NCI-H526 (cell line): ENCODE measurements at regions not wholly inside any gene's neighbourhood (a gene's known extent, or its start where the extent isn't known, plus 50 kb on each side); places are given as distances from the start of the nearest gene placed in this dataset.
A peak's percentile ranks its signal among the peaks of the same experiment; 100 is the strongest.

Source experiments
- DNase-seq, 2 experiments: peaks; one replicate each; lab custom pipeline; 2025; lab: John Stamatoyannopoulos, UW

DNA sequence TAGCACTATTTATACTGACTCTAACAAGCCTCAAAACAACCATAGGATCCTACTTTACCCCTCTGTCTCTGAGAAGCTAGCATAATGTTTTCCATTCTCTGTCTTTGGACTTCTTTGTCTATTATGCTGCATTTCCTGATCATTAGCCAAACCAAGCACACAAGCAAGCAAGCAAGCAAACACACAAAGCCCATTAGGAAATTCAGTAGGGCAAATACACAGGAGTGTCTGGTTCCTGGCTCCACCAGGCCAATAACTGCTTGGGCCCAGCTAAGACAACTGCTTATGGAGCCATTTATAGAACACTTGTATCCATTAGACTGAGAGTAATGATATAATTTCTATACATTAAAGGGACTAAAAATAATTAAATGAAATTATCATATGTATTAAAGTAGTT is 952.9 kb upstream of the EPHA7 start:
- DNase-seq: no peak

DNA sequence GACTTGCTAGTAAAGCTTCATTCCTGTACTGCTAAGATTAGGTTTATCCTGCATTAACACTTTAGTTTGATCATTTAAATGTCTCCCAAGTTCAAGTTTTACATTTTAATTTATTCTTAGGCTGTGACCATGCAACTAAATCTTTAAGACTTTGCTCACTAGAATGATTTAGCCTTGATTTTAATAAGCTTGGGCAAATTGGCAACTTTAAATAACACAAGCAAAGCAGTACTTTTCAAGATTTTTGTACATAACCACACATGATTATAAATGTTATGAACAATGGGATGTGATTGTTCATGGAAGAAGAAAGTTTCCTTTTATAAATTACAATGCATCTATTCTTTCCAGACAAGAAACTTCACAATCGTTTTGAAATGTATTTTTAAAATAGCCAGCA is 948.0 kb upstream of the EPHA7 start:
- DNase-seq: no peak

DNA sequence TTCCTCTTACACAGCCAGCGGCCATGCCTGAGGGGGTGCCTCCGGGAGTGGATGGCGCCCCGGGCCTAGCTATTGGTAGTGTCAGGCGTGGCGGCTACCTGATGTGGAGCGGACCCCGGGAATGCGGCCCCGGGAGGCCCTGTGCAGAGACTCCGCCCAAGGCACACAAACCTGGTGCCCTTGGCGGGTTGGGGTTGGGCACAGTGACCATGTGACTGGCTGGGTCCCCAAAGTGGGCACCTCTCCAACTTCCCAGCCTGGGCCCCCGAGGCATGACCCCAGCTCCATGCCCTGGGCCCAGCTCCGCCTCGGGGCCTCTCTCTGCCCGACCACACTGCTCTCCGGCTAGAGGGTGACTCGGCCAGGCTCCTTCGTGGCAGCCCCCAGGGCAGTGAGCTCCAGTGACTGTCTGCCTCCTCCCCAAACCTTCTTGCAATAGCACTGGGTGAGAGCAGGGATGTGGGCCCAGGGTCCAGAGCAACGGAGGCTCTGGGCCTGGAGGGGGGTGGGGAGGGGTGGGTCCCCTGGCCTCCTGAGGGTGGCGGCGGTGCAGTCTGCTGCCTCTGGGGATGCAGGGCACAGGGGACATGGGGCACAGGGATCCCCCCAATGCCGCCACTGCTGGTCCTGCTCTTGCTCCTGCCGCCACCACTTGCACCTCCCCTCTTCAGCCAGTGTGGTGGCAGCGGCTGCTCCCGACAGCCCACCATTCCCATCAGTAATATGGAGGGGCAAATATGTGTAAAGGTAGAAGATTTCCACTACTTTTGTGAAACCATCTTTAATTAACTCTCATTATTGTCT is 942.9 kb upstream of the EPHA7 start:
- DNase-seq: no peak

DNA sequence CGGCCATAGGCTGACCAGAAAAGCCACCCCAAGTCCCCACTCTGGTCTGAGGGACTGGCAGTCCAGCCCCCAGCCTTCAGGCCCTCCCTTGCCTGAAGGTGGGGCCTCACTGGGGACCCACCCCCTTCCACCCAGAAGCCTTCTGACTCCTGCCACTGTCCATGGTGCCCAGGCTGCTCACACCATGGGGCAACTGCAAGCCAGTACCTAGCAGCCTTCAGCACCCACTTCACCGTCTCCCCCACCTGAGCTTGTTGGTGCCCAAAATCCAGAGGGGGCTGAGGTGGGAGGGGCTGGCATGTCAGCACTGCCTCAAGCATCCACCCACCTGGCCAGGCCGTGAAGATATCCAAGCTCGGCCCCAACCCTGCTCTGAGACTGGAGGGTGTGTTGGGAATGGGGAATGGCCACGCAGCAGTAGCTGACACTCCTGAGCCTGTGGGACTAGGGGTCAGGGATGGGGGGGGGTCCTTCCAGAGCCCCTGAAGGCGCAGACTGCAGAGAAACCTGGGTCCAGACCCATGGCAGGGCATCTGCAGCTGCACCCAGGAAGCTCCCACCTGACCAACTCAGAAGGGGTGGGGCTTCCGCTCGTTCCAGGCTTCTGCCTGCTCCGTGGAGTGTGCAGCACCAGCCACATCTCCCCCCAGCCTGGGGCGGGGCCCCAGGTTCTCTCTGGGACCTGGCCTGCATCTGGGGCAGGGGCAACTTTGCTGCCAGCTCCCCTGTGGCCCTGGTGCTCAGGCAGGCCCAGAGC is 942.1 kb upstream of the EPHA7 start:
- DNase-seq: no peak

DNA sequence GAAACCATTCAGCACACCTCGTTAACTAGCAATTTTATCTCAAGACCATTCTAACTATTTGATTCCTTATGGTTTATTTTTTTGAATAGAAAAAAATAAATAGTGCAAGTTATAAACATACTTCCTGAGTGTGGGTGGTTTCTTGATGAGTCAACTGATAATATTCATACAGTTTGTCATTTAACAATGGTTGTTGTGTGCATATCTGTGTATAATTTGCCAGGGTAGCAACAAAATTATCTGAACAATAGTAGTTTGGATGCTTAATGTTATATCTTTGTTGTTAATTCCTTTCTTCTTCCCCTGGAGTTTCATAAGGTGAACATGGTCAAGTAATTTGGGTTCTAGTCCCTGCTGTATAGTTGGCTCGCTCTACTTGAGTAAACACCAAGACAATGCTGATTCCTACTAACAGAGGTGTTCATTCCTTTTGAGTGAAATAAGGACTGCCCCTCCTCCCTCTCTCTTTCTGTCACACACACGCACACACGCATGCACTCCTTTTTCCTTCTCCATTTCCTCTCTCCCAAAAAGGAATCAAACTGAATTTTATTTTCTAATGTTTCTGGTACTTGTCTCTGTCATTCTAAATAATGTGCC is 938.1 kb upstream of the EPHA7 start:
- DNase-seq: no peak

DNA sequence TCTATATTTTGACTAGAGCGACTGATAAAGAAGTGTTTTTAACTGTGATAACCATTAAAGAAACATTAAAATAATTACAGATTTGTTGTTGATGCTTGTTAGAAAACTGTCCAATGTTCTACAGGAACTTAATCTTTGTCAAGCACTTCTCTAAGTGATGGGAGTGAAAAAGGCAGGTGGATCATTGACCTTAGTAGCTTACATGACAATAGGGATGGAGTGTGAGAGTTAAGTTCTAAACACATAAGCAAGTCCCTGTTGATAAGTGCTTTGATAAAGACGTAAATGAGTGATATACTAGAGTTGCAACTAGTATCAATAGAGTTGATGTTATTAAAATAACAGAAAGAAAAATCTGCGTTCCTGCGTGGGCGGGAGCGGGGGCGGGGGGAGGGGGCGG is 931.5 kb upstream of the EPHA7 start:
- DNase-seq: no peak

DNA sequence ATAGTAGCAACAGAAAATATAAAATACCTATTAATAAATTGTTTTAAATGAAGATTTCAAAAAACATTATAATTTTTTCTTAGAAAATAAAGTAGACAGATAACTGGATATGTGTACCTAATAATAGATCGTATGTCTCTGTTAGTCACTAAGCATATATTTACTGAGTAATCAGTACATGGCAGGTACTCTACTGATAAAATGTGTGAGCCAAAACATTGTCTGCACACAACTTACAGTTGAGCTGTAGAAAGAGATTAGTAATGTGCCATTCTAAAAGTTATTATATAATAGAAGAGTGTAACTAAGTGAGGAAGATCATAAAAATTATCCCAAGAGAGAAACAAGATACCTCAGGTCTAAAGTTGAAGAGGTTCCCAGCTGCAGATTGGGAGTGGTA is 929.9 kb upstream of the EPHA7 start:
- DNase-seq: no peak

DNA sequence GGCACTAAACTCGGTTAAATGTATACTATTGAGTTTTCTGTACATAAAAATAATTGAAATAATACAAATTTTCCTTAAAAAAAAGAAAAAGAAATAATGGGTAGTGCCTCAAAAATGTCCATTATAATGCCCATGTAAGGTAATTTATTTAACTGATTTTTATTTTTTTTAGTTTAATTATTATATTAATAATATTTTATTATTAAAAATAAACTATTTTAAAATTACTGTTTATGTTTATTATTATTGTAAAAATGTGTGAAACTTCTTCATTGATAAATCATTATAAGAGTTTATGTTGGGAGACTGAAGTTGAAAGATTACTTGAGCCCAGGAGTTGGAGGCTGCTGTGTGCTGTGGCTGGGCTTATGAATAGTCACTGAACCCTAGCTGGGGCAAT is 925.5 kb upstream of the EPHA7 start:
- no peak for DNase-seq

DNA sequence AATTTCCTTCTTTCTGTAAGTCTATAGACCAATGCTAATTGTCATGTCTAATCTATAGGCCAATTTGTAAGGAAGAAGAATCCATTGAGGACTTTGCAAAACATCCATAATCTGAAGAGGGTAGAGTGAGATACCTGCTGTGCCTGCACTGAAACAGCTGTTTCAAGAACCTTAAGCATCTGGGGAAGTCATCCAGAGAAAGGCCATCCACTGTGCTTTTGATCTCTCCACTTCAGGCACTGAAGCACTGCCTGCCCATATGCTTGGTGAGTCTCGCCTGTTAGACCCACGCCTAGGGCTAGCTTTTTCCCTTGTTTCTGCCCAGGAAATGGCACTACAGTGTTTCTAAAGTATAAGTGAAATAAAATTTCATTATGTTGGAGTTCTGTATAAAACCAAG is 921.8 kb upstream of the EPHA7 start:
- no peak for DNase-seq

DNA sequence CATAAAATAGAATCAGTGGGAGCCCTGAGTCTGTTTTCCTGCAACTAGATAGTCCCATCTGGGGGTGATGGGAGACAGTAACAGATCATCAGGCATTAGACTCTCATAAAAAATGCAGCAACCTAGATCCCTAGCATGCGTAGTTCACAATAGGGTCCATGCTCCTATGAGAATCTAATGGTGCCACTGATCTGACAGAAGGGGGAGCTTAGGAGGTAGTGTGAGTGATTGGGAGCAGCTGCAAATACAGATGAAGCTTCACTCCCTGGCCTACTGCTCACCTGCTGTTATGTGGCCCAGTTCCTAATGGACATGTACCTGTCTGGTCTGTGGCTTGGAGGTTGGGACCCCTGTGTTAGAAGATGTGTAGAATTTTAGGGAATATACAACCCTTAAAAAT is 904.5 kb upstream of the EPHA7 start:
- DNase-seq: peak in 1 of 2 experiments; percentile 25

DNA sequence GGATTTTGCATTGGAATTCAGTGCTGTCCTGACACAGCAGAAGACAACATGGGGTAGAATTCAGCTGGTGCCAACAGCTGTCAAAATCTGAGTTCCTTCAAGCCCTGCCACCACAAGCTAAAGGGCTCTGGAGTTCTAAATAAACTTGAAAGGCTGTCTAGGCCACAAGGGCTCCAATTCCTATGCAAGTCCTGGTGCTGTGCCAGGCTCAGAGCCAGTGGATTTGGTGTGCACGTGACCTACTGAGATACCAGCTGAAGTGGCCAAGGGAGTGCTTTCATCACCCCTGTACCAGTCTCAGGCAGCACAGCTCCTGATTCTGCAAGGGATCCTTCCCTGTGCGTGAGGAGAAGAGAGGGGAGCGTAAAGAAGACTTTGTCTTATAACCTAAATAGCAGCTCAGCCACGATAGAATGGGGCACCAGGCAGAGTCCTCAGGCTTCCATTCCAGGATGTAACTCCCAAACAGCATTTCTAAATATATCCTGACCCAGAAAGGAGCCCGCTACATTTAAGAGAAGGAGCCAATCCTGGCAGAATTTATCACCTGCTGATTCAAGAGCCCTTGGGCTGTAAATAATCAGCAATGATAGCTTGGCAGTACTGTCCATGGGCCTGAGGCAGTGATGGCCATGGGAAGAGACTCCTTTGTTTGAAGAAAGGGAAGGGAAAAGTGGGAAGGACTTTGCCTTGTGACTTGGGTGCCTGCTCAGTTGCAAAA is 881.2 kb upstream of the EPHA7 start:
- no peak for DNase-seq

DNA sequence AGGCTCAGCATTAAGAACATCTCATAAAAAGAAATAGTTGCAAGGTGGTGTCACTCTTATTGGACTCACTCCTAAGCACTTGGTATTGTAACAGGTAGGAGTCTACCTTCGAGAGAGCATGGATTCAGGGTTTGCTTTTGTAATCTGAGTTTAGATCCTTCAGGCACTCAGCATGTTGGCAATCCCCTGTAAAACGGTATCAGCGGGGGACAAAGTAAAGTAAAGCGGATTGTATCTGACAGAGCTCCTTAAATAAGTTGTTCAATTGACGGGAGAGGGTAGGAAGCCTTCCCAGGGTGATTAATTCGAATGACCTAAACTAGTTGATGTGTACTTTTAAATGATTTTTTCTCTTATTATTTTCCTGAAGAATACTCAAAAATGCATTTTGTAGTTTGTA is 869.8 kb upstream of the EPHA7 start:
- DNase-seq: no peak

DNA sequence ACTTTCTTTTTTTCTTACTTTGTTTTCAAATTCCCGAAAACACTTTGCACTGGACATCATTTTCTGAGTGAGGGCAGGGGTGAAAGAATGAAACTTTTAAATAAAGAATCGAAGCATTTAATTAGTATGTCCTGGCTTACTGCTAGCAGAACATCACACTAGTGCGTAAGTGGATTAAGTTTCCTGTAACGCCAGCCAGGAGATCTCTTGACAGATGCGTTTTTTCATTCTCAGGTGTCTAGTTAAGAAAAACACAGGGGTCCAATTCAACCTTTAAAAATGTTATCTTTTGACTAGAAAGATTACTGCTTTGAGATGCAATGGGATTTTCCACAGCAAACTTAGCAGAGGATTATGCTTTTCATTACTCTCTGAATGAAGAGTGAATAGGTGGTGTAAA is 858.8 kb upstream of the EPHA7 start:
- DNase-seq: no peak

DNA sequence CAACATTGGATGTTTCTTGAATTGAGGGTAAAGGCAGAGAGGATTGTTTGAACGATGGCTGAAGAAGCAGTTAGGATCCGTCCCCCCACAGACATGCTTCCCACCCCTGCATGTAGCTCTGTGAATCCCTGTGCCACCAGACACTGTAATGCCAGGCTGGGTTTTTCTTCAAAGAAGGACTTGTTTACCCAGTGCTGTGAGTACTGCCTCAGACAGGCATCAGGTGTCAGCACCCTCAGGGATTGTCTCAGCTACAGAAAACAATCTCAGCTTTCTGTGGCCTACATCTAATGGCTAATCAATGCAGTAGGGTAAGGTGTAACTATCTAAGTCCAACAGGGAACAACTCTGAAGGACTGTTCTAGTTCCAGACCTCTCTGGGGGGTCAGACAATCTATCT is 853.0 kb upstream of the EPHA7 start:
- DNase-seq: no peak

DNA sequence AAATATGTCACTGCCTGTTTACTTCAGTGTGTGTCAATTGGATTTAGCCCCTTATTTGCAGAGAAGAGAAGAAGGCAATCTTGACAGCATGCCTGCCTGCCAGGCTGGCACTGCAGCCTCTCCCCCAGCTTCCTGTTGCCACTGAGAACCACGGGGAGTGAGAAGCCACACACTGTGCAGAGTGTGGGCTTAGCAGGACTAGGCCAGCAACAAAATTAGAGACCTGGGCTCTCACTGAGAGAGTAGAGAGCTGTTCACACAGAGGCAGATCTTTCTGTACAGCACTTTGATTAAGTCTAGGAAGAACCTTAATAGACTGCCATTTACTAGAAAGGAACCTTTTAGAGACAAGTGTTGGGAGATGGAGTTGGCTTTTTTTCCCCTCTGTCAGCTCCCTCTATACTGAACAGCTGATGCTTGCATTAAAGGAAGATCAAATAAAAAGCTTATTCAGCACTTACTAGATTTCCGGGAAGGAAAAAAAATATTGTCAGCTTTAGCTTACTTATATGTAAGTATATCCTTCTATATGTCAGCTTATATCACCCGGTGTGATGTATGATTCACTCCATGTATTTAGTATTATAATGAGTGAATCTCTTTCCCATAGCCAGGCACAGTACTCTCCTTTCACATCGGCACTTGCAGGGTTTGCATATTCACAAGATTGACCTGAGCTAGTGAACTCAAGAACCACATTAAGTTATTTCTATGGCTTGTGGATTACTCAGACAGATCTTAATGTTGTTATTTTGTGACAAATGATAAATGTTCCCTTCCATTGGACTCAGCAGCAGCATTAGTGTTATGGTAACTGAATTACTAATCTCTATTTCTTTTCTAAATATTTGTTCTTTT is 851.0 kb upstream of the EPHA7 start:
- peak; percentile 8 to 47 for DNase-seq

DNA sequence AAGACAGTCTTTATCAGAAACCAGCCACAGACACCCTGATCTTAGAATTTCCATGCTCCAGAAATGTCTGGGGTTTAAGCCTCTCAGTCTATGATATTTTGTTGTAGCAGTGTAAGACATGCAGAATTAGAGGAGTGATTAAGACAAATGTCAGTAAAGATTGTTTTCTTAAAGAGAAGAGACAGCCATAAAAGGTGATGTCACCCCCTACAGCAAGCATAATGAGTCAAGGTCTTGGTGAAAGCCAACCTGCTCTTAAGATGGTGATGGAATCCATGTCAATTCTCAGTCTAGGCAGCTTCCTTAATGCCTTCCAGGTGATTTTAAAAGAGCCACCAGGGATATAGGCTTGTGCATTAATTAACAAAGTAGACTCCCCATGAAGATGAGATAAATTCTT is 849.9 kb upstream of the EPHA7 start:
- DNase-seq: no peak

DNA sequence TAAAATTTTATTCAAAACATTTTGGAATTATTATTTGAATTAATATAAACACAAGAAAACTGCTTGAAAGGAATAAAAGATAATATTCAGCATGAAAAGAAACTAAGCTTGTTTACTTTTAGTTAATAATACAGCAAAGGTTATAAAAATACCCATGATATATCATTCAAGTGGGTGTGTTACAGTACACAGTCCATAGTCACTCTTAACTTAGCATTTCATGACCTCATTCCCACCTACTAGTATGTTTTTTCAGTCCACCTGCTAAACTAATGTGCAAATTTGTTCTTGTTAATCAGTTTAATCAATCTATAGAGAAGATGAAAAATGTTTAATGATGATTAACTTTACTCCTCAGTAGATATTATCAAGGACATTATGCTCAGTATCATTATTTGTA is 841.4 kb upstream of the EPHA7 start:
- DNase-seq: no peak

DNA sequence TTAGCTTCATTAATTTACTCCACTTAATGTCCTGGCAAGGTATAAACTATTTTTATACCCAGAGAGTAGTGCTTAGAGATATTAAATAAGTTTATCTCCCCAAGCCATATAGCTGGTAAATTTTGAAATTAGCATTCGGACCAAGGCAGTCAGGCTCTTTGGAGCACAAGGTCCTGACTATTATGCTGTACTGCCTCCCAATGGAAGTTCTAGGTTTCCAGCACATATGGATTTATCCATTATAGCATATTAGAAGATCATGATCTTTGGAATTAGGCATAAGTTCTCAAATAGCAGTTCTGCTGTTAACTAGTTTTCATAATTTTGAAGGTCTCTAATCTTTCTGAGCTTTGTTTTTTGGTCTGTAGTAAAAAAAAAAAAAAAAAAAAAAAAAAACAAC is 835.3 kb upstream of the EPHA7 start:
- DNase-seq: peak in 1 of 2 experiments; percentile 47

DNA sequence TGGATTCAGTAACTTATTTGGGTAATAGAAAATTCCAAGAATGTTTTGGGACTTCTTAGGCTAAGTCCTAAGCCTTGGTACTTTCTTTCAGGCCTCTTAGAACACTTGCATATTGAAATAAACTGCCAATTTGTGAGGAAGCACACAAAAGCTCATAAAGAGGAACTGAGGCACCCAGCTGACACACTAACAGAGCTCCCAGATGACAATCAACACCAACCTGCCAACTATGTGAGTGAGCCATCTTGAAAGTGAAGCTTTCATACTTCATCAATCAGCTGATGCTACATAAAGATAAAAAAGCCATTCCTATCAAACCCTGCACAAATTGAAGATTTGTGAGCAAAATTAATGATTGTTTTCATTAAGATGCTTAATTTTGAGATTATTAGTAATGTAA is 832.5 kb upstream of the EPHA7 start:
- no peak for DNase-seq

DNA sequence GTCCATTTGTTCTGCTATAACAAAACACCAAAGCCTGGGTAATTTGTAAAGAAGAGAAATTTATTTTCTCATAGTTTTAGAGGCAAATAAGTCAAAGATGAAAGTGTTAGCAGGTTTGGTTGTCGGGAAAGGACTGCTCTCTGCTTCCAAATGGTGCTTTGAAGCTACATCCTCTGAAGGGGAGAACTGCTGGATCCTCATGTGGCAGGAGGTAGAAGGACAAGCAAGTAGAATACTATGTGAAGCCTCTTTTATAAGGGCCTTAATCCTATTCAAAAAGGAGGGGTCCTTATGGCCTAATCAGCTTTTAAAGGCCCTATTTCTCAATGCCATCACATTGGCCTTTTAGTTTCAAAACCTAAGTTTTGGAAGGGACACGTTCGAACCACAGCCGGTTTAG is 826.0 kb upstream of the EPHA7 start:
- DNase-seq: no peak

DNA sequence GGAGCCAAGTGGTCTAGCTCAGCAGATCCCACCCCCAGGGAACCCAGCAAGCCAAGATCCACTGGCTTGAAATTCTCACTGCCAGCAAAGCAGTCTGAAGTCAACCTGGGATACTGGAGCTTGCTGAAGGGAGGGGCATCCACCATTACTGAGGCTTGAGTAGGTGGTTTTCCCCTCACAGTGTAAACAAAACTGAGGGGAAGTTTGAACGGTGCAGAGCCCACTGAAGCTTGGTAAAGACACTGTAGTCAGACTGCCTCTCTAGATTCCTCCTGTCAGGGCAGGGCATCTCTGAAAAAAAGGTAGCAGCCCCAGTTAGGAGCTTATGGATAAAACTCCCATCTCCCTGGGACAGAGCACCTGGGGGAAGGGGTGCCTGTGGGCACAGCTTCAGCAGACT is 819.5 kb upstream of the EPHA7 start:
- DNase-seq: no peak

DNA sequence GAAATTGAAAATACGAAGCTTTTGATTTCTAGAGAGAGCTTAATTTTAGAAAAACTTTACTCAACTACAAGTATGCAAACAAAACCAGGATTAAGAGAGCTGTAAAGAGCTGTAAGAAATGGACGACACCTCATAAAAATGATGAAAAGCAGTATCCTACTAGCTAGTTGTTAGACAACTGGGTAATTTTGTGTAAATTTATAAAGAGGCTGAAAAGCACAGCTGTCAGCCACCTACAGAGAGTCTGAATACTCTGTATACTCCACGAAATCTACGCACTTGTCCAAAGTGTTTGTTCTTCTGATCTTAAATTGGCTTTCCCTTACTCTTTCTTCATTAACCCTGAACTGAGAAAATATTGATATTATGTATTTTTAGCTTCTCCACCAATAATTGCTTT is 808.4 kb upstream of the EPHA7 start:
- no peak for DNase-seq
